ENCODE measurements at regions not wholly inside any gene's neighbourhood (a gene's known extent, or its start where the extent isn't known, plus 50 kb on each side); places are given as distances from the start of the nearest gene placed in this dataset.

GRCh38 chr10:104546336-104546735 is 94.8 kb upstream of the SORCS3 start:
- TF ChIP-seq, protein P1, sequence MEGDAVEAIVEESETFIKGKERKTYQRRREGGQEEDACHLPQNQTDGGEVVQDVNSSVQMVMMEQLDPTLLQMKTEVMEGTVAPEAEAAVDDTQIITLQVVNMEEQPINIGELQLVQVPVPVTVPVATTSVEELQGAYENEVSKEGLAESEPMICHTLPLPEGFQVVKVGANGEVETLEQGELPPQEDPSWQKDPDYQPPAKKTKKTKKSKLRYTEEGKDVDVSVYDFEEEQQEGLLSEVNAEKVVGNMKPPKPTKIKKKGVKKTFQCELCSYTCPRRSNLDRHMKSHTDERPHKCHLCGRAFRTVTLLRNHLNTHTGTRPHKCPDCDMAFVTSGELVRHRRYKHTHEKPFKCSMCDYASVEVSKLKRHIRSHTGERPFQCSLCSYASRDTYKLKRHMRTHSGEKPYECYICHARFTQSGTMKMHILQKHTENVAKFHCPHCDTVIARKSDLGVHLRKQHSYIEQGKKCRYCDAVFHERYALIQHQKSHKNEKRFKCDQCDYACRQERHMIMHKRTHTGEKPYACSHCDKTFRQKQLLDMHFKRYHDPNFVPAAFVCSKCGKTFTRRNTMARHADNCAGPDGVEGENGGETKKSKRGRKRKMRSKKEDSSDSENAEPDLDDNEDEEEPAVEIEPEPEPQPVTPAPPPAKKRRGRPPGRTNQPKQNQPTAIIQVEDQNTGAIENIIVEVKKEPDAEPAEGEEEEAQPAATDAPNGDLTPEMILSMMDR (optimal IDR thresholded peaks at IDR 0.05 in 1 of 3, IDR thresholded peaks at IDR 0.05 in 1 of 3, conservative IDR thresholded peaks at IDR 0.05 in 1 of 3; ENCODE audit: extremely low read depth in 1 of 3, insufficient read depth in 2 of 3, low read length in 3 of 3), result no peak
- no peak for TF ChIP-seq EZH2 (IDR thresholded peaks at IDR 0.05; ENCODE audit: low read length)
